GM13976 (cell line): ENCODE measurements at regions not wholly inside any gene's neighbourhood (a gene's known extent, or its start where the extent isn't known, plus 50 kb on each side); places are given as distances from the start of the nearest gene placed in this dataset.

Experiments used
- DNase-seq: peaks from one replicate; pipeline ENCODE4 v3.0.0; 2012; ENCODE audit warnings: low spot score
- in situ Hi-C: fragments of 300-500 bp; cut with MboI; formaldehyde crosslinking; loops from one replicate; pipeline ENCODE4 v1.12.0; 2022; ENCODE audit warnings: low sequenced_read_pairs, mixed read lengths, inconsistent platforms; ENCODE audit not compliant: unreplicated experiment
- TF ChIP-seq, protein P1 (sequence below): IDR thresholded peaks from 2 replicates; pipeline ENCODE4 v1.5.1; 2012; ENCODE audit warnings: borderline replicate concordance, mild to moderate bottlenecking; ENCODE audit not compliant: insufficient read depth; ENCODE audit errors: extremely low read depth, missing control alignments, control extremely low read depth

DNA sequence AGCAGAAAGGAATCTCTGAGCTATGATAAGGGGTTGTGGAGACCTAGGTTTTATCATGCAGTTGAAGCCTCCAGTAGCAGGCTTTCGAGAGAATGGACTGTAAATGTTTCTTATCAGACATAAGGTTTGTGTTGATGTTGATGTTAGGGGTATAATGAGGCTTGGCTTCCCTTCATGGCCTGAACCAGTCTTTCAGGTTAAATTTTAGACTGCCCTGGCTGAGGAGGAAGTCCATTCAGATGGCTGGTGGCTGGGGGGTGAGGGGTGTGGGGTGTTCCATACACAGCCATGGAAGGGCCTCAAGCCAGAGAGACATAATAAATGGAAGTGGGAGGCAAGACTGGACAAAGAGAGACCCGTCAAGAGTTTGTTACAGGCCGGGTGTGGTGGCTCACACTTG lies 65.1 kb downstream of the IRF2BPL start:
- DNase-seq, result no peak
- TF ChIP-seq, protein P1, sequence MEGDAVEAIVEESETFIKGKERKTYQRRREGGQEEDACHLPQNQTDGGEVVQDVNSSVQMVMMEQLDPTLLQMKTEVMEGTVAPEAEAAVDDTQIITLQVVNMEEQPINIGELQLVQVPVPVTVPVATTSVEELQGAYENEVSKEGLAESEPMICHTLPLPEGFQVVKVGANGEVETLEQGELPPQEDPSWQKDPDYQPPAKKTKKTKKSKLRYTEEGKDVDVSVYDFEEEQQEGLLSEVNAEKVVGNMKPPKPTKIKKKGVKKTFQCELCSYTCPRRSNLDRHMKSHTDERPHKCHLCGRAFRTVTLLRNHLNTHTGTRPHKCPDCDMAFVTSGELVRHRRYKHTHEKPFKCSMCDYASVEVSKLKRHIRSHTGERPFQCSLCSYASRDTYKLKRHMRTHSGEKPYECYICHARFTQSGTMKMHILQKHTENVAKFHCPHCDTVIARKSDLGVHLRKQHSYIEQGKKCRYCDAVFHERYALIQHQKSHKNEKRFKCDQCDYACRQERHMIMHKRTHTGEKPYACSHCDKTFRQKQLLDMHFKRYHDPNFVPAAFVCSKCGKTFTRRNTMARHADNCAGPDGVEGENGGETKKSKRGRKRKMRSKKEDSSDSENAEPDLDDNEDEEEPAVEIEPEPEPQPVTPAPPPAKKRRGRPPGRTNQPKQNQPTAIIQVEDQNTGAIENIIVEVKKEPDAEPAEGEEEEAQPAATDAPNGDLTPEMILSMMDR, result no peak
- in situ Hi-C loops, result loop anchor here (10.0 kb wide), 1 partner anchor 61 kb away; the partner anchor contains the start of gene IRF2BPL

DNA sequence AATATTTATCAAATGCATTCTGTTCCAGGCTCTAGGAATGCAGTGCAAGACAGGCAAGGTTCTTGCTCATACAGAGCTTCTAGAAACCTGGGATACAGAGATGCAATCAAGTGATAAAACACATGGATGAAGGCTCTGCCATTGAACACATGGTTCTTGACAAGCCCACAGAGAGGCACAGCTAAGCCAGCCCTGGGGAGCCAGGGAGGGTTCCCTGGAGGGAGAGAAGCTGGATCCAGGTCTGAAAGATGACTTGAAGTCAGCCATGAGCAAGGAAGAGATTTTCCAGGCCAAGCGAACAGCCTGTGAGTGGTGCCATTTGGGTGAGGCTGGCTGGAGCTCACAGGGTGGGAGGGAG lies 66.2 kb downstream of the IRF2BPL start:
- in situ Hi-C loops, result loop anchor here (10.0 kb wide), 1 partner anchor 63 kb away; the partner anchor contains the start of gene IRF2BPL
- no peak for DNase-seq
- TF ChIP-seq, protein P1, result no peak

DNA sequence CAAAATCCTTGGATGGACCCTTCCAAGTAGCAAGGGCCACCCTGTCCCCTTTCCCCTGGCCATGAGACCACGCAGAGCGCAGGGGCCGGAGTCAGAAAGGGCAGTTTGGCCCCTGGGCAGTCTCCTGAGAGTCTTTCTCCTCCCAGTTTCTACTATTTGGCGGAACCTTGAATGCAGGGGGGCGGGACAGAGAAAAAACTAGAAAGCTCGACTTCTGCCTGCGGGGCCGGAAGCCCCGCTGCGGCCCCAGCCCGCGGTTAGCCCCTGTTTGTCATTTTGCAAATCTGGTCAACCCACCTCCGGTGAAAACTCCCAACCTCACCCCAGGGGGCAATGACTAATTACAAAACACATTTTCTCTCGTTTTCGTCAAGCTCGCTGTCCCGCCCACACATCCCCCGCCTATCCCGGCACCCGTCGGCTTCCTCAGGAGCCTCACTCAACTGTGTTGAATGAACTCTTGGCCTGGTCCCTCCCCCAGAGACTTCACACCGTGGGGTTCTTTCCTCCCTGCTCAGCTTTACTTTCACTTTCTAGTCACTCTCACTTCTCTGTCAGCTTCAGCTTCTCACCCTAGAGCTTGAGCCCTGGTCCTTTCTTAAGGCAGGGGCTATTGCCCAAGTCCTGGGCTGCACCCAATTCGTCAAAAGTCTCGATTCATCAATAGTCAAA lies 66.7 kb downstream of the IRF2BPL start:
- in situ Hi-C loops, result loop anchor here (10.0 kb wide), 1 partner anchor 63 kb away; the partner anchor contains the start of gene IRF2BPL
- DNase-seq, result peak; percentile 87
- TF ChIP-seq, protein P1, result no peak

DNA sequence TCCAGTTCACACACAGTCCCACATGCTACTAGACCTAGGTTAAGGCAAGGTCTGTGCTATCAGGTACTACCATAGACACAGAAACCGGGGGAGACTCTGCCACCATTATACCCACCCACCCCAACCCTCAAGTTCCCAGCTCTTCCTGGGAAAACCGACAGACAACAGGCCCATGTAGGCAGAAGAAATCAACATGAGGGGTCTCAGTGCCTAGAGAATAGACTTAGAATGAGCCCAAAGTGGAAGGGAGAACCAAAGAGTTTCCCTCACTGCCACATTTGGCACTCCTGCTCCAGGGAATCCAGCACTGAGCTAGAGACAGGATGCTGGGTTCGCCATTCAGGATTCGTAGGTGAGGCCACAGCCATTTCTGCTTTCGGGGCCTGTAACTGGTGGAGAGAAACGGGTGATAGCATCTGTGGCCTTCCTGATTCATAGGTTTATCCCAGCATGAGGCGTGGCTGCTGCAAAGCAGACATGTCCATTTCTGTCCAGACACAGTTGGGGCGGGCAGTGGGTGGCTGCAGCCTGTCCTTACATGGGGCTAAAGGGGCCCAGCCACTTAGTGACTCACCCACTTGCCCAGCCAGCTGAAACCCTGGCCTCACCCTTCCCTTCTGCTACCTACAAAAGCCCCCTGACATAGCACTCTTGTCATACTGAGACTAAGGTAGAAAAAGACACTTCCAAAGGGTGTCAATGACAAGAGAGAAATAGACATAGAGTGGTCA lies 69.4 kb downstream of the IRF2BPL start:
- TF ChIP-seq, protein P1, result no peak
- peak; percentile 67 for DNase-seq
- in situ Hi-C loops, result loop anchor here (5.0 kb wide), 1 partner anchor 83 kb away; no protein-coding TSS in a partner anchor

DNA sequence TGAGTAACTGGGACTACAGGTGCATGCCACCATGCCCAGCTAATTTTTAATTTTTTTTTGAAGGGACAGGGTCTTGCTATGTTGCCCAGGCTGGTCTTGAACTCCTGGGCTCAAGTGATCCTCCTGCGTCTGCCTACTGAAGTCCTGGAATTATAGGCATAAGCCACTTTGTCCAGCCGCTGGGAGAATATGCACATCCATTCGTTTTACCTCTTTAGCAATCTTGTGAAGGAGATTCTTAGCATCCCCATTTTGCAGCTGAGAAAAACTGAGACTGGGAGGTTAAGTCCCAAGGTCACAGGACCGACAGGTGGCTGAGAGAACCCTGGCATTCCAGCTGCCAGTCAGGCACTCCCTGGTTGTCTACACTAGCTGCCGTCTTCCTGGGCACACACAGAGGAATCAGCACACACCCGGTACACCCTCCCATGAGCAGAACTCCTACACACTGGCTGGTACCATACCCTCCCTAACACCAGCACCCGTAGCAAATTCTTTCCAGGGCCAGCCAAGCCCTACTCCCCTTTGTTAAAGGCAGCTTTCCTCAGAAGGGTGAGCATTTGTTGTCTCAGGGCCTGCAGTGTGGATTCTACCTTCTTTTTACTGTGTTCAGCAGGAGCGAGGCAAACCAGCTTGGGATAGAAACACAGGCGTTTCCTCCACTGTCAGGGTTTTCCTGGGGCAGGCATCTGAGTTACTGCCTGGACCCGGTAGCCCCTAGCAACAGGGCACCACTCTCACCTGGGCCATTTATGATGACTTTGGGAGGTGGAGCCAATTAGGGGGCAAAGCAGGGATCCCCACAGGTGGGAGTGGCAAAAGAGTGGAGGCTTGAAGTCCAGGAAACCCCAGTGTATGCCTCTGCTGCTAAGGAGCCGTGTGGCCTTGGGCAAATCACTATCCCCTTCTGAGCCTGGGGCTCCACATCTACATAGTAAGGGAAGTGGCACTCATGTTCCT lies 70.2 kb downstream of the IRF2BPL start:
- TF ChIP-seq, protein P1, result no peak
- DNase-seq, result no peak
- in situ Hi-C loops, result loop anchor here (5.0 kb wide), 1 partner anchor 84 kb away; no protein-coding TSS in a partner anchor
